ENCODE measurements at regions not wholly inside any gene's neighbourhood (a gene's known extent, or its start where the extent isn't known, plus 50 kb on each side); places are given as distances from the start of the nearest gene placed in this dataset.

DNA sequence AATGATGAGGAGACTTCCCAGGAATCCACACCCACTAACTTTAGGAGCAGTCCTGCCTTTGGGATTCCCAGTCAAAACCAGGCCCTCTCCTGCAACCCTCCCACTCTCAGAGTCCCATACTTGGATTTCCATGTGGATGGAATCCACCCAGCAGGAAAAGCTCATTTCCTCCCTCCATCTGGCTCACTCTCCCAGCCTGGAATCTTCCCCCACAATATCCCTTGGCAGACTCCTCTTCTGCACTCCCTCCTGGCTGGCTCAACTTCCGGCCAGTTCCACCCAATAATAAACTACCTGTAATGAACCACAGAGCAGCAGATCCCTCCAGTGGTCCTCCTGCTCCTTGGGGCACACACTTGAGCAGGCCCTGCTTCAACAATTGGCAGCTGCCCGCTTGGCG is 102.8 kb upstream of the EGLN3 start (continued):
- TF ChIP-seq, protein P1, sequence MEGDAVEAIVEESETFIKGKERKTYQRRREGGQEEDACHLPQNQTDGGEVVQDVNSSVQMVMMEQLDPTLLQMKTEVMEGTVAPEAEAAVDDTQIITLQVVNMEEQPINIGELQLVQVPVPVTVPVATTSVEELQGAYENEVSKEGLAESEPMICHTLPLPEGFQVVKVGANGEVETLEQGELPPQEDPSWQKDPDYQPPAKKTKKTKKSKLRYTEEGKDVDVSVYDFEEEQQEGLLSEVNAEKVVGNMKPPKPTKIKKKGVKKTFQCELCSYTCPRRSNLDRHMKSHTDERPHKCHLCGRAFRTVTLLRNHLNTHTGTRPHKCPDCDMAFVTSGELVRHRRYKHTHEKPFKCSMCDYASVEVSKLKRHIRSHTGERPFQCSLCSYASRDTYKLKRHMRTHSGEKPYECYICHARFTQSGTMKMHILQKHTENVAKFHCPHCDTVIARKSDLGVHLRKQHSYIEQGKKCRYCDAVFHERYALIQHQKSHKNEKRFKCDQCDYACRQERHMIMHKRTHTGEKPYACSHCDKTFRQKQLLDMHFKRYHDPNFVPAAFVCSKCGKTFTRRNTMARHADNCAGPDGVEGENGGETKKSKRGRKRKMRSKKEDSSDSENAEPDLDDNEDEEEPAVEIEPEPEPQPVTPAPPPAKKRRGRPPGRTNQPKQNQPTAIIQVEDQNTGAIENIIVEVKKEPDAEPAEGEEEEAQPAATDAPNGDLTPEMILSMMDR (IDR thresholded peaks at IDR 0.05 in 2 of 3, conservative IDR thresholded peaks at IDR 0.05 in 1 of 3; ENCODE audit: borderline replicate concordance in 1 of 3, insufficient read depth in 1 of 3, low read depth in 2 of 3, low read length in 2 of 3): no peak
- TF ChIP-seq JUND (IDR thresholded peaks at IDR 0.05): no peak
- no peak for TF ChIP-seq ZNF274 (IDR thresholded peaks at IDR 0.05; ENCODE audit: low read depth, low read length)

DNA sequence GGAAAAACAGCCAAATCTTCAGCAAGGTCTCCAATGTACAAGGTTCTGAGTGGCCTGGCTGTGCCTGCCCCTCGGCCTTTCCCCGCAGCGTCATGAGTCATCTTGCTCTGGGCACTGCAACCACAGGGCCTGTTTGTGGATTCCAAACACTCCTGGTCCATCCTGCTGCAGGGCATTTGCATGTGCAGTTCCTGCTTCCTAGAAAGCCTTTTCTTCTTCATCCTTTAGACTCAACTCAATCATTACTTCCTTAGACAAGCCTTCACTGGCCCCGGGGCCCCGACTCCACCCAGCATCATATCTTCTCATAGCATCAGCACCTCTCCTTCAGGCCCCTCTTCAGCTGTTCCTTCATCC is 101.8 kb upstream of the EGLN3 start:
- H3K9ac ChIP-seq (ENCODE audit: low read length): peak overlapping the region; percentile 40
- peak; percentile 92 for ATAC-seq
- peak overlapping the region; percentile 74 for H2AFZ ChIP-seq (ENCODE audit: low read depth, low read length, poor library complexity, severe bottlenecking)
- RAD21 ChIA-PET (ENCODE audit: low non-redundant PET in 1 of 2, low total read pairs in 2 of 2, uncharacterized antibody in 2 of 2, unreplicated experiment in 2 of 2): no interaction called here
- H3K36me3 ChIP-seq (ENCODE audit: control insufficient read depth in 1 of 2, insufficient read depth in 2 of 2, low read length in 2 of 2): no peaks in the 10 kb centered on the region
- H3K27me3 ChIP-seq (ENCODE audit: insufficient read depth, low read length): no peaks in the 10 kb centered on the region
- H3K9me3 ChIP-seq (ENCODE audit: control insufficient read depth in 1 of 2, insufficient read depth in 1 of 2, low read depth in 1 of 2, low read length in 2 of 2): no peaks in the 10 kb centered on the region
- H3K27ac ChIP-seq (ENCODE audit: low read depth, low read length): peak overlapping the region; percentile 69
- no peaks in the 10 kb centered on the region for H4K20me1 ChIP-seq (ENCODE audit: insufficient read depth)
- H3K4me3 ChIP-seq (replicated peaks in 1 of 2; ENCODE audit: low read depth in 1 of 2, low read length in 2 of 2): peak overlapping the region in 1 of 2 experiments; percentile 40; a peak in 2 of 4 replicates
- peak; percentile 88 for TF ChIP-seq CBX3 (IDR thresholded peaks at IDR 0.05; ENCODE audit: low read depth)
- TF ChIP-seq ZFX (IDR thresholded peaks at IDR 0.05): no peak
- no peak; the same call in 1 of the 2 replicates for TF ChIP-seq SIN3A (IDR thresholded peaks at IDR 0.05; ENCODE audit: low read depth)
- TF ChIP-seq TCF7L2 (IDR thresholded peaks at IDR 0.05; ENCODE audit: borderline replicate concordance, extremely low read depth, insufficient read depth, insufficient read length): no peak
- TF ChIP-seq, protein P2, sequence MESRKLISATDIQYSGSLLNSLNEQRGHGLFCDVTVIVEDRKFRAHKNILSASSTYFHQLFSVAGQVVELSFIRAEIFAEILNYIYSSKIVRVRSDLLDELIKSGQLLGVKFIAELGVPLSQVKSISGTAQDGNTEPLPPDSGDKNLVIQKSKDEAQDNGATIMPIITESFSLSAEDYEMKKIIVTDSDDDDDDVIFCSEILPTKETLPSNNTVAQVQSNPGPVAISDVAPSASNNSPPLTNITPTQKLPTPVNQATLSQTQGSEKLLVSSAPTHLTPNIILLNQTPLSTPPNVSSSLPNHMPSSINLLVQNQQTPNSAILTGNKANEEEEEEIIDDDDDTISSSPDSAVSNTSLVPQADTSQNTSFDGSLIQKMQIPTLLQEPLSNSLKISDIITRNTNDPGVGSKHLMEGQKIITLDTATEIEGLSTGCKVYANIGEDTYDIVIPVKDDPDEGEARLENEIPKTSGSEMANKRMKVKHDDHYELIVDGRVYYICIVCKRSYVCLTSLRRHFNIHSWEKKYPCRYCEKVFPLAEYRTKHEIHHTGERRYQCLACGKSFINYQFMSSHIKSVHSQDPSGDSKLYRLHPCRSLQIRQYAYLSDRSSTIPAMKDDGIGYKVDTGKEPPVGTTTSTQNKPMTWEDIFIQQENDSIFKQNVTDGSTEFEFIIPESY (IDR thresholded peaks at IDR 0.05; ENCODE audit: extremely low read depth, insufficient replicate concordance, low read length): no peak
- TF ChIP-seq EGR1 (IDR thresholded peaks at IDR 0.05; ENCODE audit: low read depth): no peak
- peak; percentile 34 for TF ChIP-seq RAD21 (IDR thresholded peaks at IDR 0.05; ENCODE audit: low read depth)
- TF ChIP-seq, protein P3, sequence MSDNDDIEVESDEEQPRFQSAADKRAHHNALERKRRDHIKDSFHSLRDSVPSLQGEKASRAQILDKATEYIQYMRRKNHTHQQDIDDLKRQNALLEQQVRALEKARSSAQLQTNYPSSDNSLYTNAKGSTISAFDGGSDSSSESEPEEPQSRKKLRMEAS (IDR thresholded peaks at IDR 0.05): peak; percentile 58
- no peak for TF ChIP-seq SRF (IDR thresholded peaks at IDR 0.05; ENCODE audit: low read depth)
- peak; percentile 64 for TF ChIP-seq SP1 (IDR thresholded peaks at IDR 0.05; ENCODE audit: low read depth)
- TF ChIP-seq, protein P1 (IDR thresholded peaks at IDR 0.05 in 2 of 3, conservative IDR thresholded peaks at IDR 0.05 in 1 of 3; ENCODE audit: borderline replicate concordance in 1 of 3, insufficient read depth in 1 of 3, low read depth in 2 of 3, low read length in 2 of 3): no peak
- peak; percentile 80 for TF ChIP-seq FOSL1 (IDR thresholded peaks at IDR 0.05; ENCODE audit: low read depth)
- no peak for TF ChIP-seq EZH2 (IDR thresholded peaks at IDR 0.05)
- TF ChIP-seq JUND (IDR thresholded peaks at IDR 0.05): peak; percentile 84
- TF ChIP-seq YY1 (IDR thresholded peaks at IDR 0.05; ENCODE audit: extremely low read depth, insufficient replicate concordance, low read depth, low read length): no peak
- peak; percentile 39; the same call in 1 of the 2 replicates for TF ChIP-seq CEBPB (IDR thresholded peaks at IDR 0.05; ENCODE audit: low read depth)
- peak; percentile 70 for DNase-seq (ENCODE audit: low read depth, low spot score)
- H3K9me2 ChIP-seq (ENCODE audit: insufficient read depth): no peaks in the 10 kb centered on the region
- no TSS peak for BruUV-seq (replicated peaks)
- peaks cover 30 to 41% of the 10 kb centered on the region in 2 experiments for H3K4me1 ChIP-seq (ENCODE audit: control insufficient read depth in 1 of 2, insufficient read depth in 2 of 2, low read length in 2 of 2)
- intact Hi-C loops (cut with micrococcal nuclease): loop anchor here (5.0 kb wide), 1 partner anchor 115 kb away; no protein-coding TSS in a partner anchor
- CTCF ChIA-PET: interaction anchor here (1.2 kb wide), 1 partner anchor 203 kb away, joined by 4 read pairs; no protein-coding TSS in a partner anchor
- H3K4me2 ChIP-seq (ENCODE audit: low read length): peak overlapping the region; percentile 75
- POLR2A ChIA-PET: interaction anchor here (0.6 to 2.4 kb wide), 3 partner anchors 7 to 102 kb away, joined by 3 to 9 read pairs (median 8); no protein-coding TSS in a partner anchor
- H3K79me2 ChIP-seq (ENCODE audit: insufficient read depth, low read length): no peaks in the 10 kb centered on the region

Data from HCT116 (cell line).